ENCODE measurements at regions not wholly inside any gene's neighbourhood (a gene's known extent, or its start where the extent isn't known, plus 50 kb on each side); places are given as distances from the start of the nearest gene placed in this dataset.

GRCh38 chr12:25730489-25731349 lies 177.6 kb upstream of the LMNTD1 start:
- H3K27ac ChIP-seq (ENCODE audit: insufficient read length, low read depth, low read length): no peak overlapping the region
- H2BK120ac ChIP-seq (ENCODE audit: low read depth, low read length, poor library complexity, severe bottlenecking): no peak overlapping the region
- no peak overlapping the region for H2BK20ac ChIP-seq (ENCODE audit: low read depth, low read length, poor library complexity, severe bottlenecking)
- no peak overlapping the region for H3K18ac ChIP-seq (ENCODE audit: insufficient read length, low read depth, low read length)
- TF ChIP-seq CTCF (conservative IDR thresholded peaks at IDR 0.05): no peak
- no peak overlapping the region for H4K91ac ChIP-seq (ENCODE audit: insufficient read length, low read depth, low read length)
- no peak overlapping the region for H2BK15ac ChIP-seq (ENCODE audit: low read depth, low read length)
- no peak overlapping the region for H3K23ac ChIP-seq (ENCODE audit: insufficient read length, low read depth, low read length)
- no peak overlapping the region for H2AFZ ChIP-seq (ENCODE audit: low read length)
- H4K5ac ChIP-seq (ENCODE audit: insufficient read length, low read depth, low read length): no peak overlapping the region
- H3T11ph ChIP-seq (ENCODE audit: low read length): no peak overlapping the region
- no peaks in the 10 kb centered on the region for H3K79me2 ChIP-seq (ENCODE audit: insufficient read depth, low read length)
- H2BK5ac ChIP-seq (ENCODE audit: insufficient read length, low read length): no peak overlapping the region
- Mint-ChIP-seq H3K27me3 (ENCODE audit: low read depth) (no peaks in the 10 kb centered on the region), H3K4me1 (peaks cover 12 to 14% of the 10 kb centered on the region in 2 experiments), H3K36me3 (ENCODE audit: insufficient read depth in 1 of 3, low read depth in 3 of 3) (no peaks in the 10 kb centered on the region), H3K9me3 (0 out of 5 replicates have a peak, but pooled peaks cover 0 to 2% of the 10 kb centered on the region in 2 experiments), H3K27ac (peak overlapping the region in 1 of 3 experiments; percentile 28; a peak in 2 of 7 replicates), H3K4me3 (no peak overlapping the region)
- no peak overlapping the region for H3K14ac ChIP-seq (ENCODE audit: insufficient read depth, low read length)
- WGBS (ENCODE audit: extremely low coverage, insufficient read length, low lambda C conversion rate): no CpG with 5 or more reads among the region's 5 CpGs
- no peak overlapping the region for H3K4me2 ChIP-seq (ENCODE audit: insufficient read depth, insufficient read length, low read length)
- H3K79me1 ChIP-seq (ENCODE audit: insufficient read depth, low read depth, low read length, poor library complexity, severe bottlenecking): no peaks in the 10 kb centered on the region
- no peak overlapping the region for H2BK12ac ChIP-seq (ENCODE audit: insufficient read length, low read depth, low read length)
- peaks cover 4% of the 10 kb centered on the region; the same call in 1 of the 2 replicates for H3K4me1 ChIP-seq (ENCODE audit: insufficient read depth, low read length)
- H4K8ac ChIP-seq (replicated peaks; ENCODE audit: insufficient read length, low read depth, low read length): no peak overlapping the region
- H3K4ac ChIP-seq (ENCODE audit: low read depth, low read length): no peak overlapping the region
- no peak overlapping the region for H3K56ac ChIP-seq (ENCODE audit: insufficient read length, low read depth, low read length)
- no peak overlapping the region for H2AK5ac ChIP-seq (ENCODE audit: insufficient read length, low read length)
- no peak for DNase-seq
- no peaks in the 10 kb centered on the region for H4K20me1 ChIP-seq (ENCODE audit: control insufficient read depth, insufficient read depth, insufficient read length)
- no peaks in the 10 kb centered on the region for H3K9me3 ChIP-seq (ENCODE audit: control insufficient read depth, low read depth, low read length)
- H3K23me2 ChIP-seq (ENCODE audit: insufficient read length, low read depth, low read length, poor library complexity, severe bottlenecking): no peaks in the 10 kb centered on the region
- H3K9ac ChIP-seq (ENCODE audit: extremely low read depth, insufficient read length, low read length): no peak overlapping the region
- no peaks in the 10 kb centered on the region for H3K27me3 ChIP-seq (ENCODE audit: insufficient read depth, low read length)
